Activated CD4-positive, alpha-beta memory T cell treated with anti-CD3 and anti-CD28 coated beads for 36 hours (primary cell): ENCODE measurements at regions not wholly inside any gene's neighbourhood (a gene's known extent, or its start where the extent isn't known, plus 50 kb on each side); places are given as distances from the start of the nearest gene placed in this dataset.

Experiments used
- CTCF ChIA-PET: fragments of 350-600 bp; sonication (Branson Sonifier 250); formaldehyde crosslinking; loops from one replicate; lab custom pipeline; 2021; ENCODE audit warnings: antibody characterized with exemption, inconsistent platforms; lab: Charles Lee
- POLR2A ChIA-PET: fragments of 350-600 bp; sonication (Branson Sonifier 250); formaldehyde crosslinking; loops from one replicate; lab custom pipeline; 2021; ENCODE audit warnings: antibody characterized with exemption; lab: Charles Lee
- DNase-seq: peaks from one replicate; pipeline ENCODE4 v3.0.0-alpha.2; 2020
- H3K27ac Mint-ChIP-seq: one replicate; pipeline ENCODE4 v1.8.0; 2021; ENCODE audit warnings: mixed read lengths
- H3K27me3 Mint-ChIP-seq: one replicate; pipeline ENCODE4 v1.8.0; 2021; ENCODE audit warnings: mixed read lengths
- H3K36me3 Mint-ChIP-seq: one replicate; pipeline ENCODE4 v1.8.0; 2021; ENCODE audit warnings: mixed read lengths
- H3K4me1 Mint-ChIP-seq: one replicate; pipeline ENCODE4 v1.8.0; 2021; ENCODE audit warnings: low read depth, mixed read lengths
- H3K4me3 Mint-ChIP-seq: one replicate; pipeline ENCODE4 v1.8.0; 2021; ENCODE audit warnings: mild to moderate bottlenecking, mixed read lengths
- H3K9me3 Mint-ChIP-seq: one replicate; pipeline ENCODE4 v1.8.0; 2021; ENCODE audit warnings: mixed read lengths
- intact Hi-C: fragments of 100-400 bp; cut with micrococcal nuclease; formaldehyde crosslinking; loops from one replicate; pipeline ENCODE4 v1.15.1; 2023

DNA sequence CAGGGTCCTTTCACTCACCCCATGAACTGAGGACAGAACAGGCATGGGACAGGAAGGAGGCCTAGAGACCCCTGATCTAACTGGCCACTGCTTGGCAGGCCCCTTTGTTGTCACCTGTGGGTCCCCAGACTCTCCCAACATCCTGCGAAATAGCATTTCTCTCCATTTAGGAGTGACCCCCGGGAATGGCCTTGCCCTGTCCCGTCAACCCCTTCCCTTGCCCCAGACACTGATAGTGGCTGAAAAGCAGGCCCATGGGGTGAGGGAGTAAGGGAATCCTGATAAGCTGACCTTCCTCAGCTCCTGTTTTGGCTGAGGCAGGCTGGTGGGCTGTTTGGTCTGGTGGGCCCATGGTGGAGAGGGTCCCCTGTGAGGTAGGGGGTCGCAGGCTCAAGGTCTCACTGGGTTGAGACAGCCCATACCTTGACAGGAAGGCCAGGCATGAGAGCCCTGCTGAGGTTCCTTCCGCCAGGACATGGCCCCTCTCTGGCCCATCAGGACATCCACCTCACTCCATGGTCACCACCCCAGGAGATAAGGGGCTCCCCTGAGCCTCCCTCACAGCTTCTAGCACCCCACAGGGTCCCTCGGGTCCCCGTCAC, 139.3 kb downstream of the MRPL14 start:
- peaks cover 3% of the 10 kb centered on the region for H3K27me3 Mint-ChIP-seq
- intact Hi-C loops = loop anchor here (1.0 kb wide), 1 partner anchor 36 kb away; no protein-coding TSS in a partner anchor
- no peak for DNase-seq
- no peaks in the 10 kb centered on the region for H3K9me3 Mint-ChIP-seq
- no peak overlapping the region for H3K27ac Mint-ChIP-seq
- H3K36me3 Mint-ChIP-seq = no peaks in the 10 kb centered on the region
- H3K4me3 Mint-ChIP-seq = no peak overlapping the region
- CTCF ChIA-PET = no interaction called here
- H3K4me1 Mint-ChIP-seq = no peaks in the 10 kb centered on the region
- POLR2A ChIA-PET = no interaction called here

DNA sequence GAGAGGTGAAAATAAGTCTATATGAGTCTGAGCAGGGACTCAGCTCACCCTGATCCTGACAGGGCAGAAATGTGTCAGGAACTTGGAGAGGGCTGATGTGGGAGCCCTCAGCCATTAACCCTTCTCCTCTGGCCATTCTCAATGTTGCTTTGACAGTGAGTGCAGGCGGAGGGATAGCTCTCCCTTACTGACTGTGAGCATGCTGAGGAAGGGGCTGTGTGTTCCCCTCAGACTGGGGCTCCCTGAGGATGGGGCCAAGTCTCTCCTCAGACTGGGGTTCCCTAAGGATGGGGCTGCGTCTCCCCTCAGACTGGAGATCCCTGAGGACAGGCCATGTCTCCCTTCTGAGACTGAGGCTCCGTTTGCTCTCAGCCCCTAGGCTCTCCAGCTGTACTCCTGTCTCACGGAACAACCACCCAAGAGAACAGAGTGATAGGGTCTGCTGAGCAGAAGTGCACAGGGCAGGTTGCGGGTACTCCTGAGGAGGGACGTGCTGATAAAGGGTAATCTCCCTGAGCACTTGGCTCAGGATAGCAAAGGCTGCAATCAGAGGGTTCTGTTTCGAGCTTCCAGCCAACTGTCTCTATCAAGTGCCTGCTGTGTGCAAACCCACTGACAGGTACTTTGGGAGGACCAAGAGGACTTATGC, 141.0 kb downstream of the MRPL14 start:
- no peaks in the 10 kb centered on the region for H3K9me3 Mint-ChIP-seq
- H3K4me3 Mint-ChIP-seq = no peak overlapping the region
- ChIA-PET CTCF (no interaction called here), POLR2A (no interaction called here)
- intact Hi-C loops = no loop called here
- H3K4me1 Mint-ChIP-seq = no peaks in the 10 kb centered on the region
- peaks cover 3% of the 10 kb centered on the region for H3K27me3 Mint-ChIP-seq
- H3K36me3 Mint-ChIP-seq = no peaks in the 10 kb centered on the region
- no peak for DNase-seq
- H3K27ac Mint-ChIP-seq = no peak overlapping the region

DNA sequence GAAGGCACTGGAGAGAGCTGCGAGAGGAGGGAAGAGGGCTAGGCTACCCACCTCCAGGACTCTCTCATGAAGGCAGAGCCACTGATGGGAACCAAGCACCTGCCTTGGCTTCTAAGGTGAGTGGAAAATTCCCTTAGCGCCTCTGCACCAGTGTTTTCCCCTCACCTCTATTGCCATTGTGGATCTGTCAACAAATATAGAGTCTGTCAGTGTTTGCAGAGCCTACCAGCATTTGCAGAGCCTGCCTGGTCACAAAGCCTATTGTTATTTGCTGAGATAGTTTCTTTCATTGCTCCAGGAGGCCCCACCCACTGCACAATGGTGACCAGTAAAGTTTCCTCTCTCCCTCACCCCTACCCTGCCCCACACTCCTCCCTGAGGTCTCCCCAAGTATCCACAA, 141.9 kb downstream of the MRPL14 start:
- POLR2A ChIA-PET = no interaction called here
- peaks cover 3% of the 10 kb centered on the region for H3K27me3 Mint-ChIP-seq
- no peak for DNase-seq
- CTCF ChIA-PET = no interaction called here
- no peak overlapping the region for H3K27ac Mint-ChIP-seq
- intact Hi-C loops = no loop called here
- H3K36me3 Mint-ChIP-seq = no peaks in the 10 kb centered on the region
- H3K4me1 Mint-ChIP-seq = no peaks in the 10 kb centered on the region
- no peaks in the 10 kb centered on the region for H3K9me3 Mint-ChIP-seq
- H3K4me3 Mint-ChIP-seq = no peak overlapping the region

DNA sequence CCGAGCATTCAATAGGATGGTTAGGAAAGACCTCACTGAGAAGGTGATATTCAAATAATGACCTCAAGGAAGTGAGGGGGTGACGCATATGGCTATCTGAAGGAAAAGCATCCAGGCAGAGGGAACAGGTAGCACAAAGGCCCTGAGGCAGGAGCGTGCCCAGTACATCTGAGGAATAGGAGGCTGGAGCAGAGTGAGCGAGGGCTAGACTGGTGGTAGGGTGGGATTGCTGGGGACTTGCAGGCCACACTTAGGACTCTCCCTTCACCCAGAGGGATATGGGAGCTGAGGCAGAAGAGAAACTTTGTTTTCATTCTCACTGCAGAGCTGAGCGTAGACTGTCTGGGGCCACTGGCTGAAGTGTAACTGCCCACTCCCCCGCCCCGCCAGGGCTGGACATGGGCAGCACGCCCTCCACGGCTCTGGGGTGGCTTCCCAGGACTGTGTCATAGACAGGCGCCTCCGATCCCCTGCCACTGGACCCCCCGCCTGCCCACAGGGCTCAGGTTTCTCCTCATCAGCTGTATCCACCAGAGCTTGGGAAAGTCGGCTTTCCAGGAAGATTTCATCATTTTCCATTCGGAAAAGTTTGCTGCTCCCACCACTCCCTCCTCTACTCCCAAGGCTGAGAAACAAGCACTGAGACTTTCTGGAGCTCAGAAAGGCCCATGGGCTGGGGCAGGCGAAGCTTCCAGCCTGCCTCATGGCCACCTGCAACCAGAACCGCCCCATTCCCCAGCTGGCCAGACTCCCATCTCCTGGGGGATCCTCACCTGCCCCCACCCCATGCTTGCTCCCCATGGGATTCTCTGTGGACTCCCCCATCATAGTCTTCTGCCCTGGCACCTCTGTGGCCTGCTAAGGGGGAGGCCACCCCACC, 142.6 kb downstream of the MRPL14 start:
- Mint-ChIP-seq H3K36me3 (no peaks in the 10 kb centered on the region), H3K4me3 (no peak overlapping the region), H3K27me3 (peaks cover 3% of the 10 kb centered on the region), H3K4me1 (no peaks in the 10 kb centered on the region), H3K27ac (no peak overlapping the region), H3K9me3 (no peaks in the 10 kb centered on the region)
- ChIA-PET CTCF (no interaction called here), POLR2A (no interaction called here)
- DNase-seq = no peak
- intact Hi-C loops = no loop called here

DNA sequence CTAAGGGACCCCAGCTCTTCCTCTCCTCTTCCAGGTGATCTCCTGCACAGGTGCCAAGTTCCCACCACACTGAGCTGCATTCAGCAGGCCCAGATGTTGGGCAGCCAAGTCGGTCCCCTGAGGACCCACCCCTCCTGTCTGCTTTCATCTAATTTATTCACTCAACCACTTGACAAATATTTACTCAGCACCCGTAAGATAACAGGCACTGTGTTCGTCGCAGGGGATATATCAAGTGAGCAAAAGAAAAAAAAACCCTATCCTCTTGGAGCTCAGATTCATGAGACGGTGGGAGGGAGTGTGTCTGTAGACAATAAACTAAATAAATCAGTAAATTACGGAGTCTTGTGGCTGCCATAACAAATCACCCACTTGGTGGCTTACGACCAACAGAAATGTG, 143.6 kb downstream of the MRPL14 start:
- intact Hi-C loops = no loop called here
- Mint-ChIP-seq H3K4me1 (no peaks in the 10 kb centered on the region), H3K9me3 (no peaks in the 10 kb centered on the region), H3K27me3 (peaks cover 1% of the 10 kb centered on the region), H3K4me3 (no peak overlapping the region), H3K27ac (no peak overlapping the region), H3K36me3 (no peaks in the 10 kb centered on the region)
- ChIA-PET CTCF (no interaction called here), POLR2A (no interaction called here)
- peak; percentile 3 for DNase-seq

DNA sequence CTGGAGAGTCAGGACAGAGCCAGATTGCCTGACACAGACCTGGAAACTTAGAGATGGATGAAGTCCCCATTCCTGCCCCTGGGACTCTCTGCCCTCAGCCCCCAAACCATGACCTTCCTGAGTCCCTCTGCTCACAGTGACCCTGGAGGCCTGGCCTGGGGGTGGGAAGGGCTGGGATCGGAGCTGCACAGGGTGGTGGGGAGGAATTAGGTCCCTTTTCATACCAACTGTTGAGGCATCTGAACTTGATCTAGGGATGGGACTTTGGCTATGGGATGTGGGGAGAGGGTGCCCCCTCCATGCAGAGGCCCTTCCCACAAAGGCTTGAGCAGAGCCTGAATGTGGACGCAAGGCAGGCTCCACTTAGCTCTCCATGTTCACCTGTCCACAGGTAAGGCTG, 144.1 kb downstream of the MRPL14 start:
- H3K4me1 Mint-ChIP-seq = no peaks in the 10 kb centered on the region
- POLR2A ChIA-PET = no interaction called here
- no peak overlapping the region for H3K4me3 Mint-ChIP-seq
- no peaks in the 10 kb centered on the region for H3K9me3 Mint-ChIP-seq
- intact Hi-C loops = no loop called here
- CTCF ChIA-PET = no interaction called here
- no peaks in the 10 kb centered on the region for H3K36me3 Mint-ChIP-seq
- H3K27ac Mint-ChIP-seq = no peak overlapping the region
- peaks cover 1% of the 10 kb centered on the region for H3K27me3 Mint-ChIP-seq
- DNase-seq = no peak

DNA sequence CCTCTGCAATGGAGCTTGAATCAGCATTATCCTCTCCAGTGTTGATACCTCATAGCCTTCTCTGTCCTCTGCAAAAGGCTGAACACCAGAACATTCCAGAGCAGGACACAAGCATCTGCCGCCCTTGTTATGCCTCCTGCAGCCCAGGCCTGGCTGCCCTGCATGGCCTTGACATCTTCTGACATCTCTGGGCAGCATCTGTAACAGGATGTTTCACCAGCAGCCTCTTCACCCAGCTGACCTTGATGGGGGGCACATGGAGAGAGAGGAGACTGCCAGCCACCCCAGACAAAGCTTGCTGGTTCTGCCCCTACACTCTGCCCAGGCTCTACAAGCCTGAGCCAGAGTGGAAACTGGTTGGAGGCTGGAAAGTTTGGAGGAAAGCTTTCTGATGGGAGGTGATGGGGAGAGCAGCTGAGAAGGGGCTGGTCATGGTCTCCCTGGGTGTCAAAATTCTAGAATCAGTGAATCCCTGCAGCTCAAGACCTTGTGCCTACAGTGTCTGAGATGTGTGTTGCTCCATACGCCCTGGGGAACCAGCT, 145.1 kb downstream of the MRPL14 start:
- Mint-ChIP-seq H3K4me3 (no peak overlapping the region), H3K9me3 (no peaks in the 10 kb centered on the region), H3K27ac (no peak overlapping the region), H3K4me1 (no peaks in the 10 kb centered on the region), H3K36me3 (no peaks in the 10 kb centered on the region), H3K27me3 (peaks cover 1% of the 10 kb centered on the region)
- intact Hi-C loops = no loop called here
- no peak for DNase-seq
- ChIA-PET POLR2A (no interaction called here), CTCF (no interaction called here)

DNA sequence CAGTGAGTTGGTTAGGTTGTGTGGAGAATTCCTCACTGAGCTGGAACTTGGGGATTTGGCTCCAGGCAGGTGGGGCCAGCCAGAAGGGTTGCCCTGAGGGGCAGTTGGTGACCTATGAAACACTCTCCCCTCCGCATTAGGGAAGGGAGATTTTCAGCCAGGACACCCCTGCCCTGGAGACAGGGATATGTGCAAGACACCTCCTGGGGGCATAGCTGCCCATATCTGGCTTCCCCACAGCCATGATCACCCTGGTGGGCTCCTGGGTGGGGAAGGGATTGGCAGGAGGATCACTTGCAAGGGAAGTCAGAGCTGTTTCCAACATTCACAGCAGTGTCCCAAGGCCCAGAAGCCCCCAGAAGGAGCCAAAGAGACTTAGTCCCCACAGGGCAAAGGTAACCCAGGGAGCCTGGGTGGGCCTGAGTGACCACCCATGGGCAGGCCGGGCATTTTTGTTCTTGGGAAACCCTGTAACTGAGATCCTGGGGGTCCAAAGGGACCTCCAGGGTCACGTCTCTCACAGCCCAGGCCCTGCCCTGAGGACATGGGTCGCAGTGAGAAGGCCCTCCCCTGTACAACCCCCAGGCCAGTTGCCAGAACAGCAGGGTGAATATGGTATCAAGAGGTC, 145.8 kb downstream of the MRPL14 start:
- Mint-ChIP-seq H3K4me3 (no peak overlapping the region), H3K36me3 (no peaks in the 10 kb centered on the region), H3K4me1 (no peaks in the 10 kb centered on the region), H3K9me3 (no peaks in the 10 kb centered on the region), H3K27me3 (peaks cover 5% of the 10 kb centered on the region), H3K27ac (no peak overlapping the region)
- CTCF ChIA-PET = interaction anchor here (1.0 kb wide), 1 partner anchor 98 kb away, joined by 3 read pairs; no protein-coding TSS in a partner anchor
- intact Hi-C loops = no loop called here
- POLR2A ChIA-PET = no interaction called here
- no peak for DNase-seq

DNA sequence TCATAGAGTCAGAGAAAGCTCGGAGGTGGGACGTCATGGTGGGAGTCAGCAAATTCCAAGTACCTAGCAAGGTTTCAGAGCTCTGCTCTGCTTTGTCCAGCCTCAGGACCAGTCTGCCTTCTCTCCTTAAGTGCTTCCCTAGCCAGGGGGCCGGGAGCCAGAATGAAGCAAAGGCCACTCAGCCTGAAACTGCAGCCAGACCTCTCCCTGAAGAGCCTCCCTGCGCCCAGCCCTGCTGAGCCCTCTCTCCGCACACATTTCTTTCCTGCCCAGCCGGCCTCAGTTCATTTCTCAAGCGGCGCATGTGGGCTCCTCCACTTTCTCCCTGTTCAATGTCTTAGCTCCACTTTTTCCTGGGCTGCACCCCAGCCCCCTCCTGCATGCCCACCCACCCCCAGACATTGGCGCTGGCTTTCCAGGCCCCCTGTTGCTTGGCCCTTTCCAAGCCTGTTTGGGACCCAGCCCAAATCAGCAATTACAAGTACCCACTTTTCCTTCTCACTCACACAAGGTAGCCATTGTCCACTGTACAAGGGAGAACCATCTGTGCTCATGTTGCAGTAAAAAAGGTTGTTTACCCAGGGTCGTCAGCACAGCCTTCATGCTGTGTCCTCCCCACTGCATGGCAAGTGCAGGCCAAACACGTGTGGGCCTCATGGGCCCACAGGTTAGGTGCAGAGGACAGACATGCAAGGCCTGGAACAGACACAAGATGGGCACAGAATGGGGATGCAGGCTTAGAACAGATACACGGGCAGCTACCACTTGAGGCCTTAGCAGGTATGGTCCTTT, 147.1 kb downstream of the MRPL14 start:
- H3K27ac Mint-ChIP-seq = no peak overlapping the region
- POLR2A ChIA-PET = no interaction called here
- H3K36me3 Mint-ChIP-seq = no peaks in the 10 kb centered on the region
- intact Hi-C loops = no loop called here
- H3K27me3 Mint-ChIP-seq = peaks cover 12% of the 10 kb centered on the region
- no peak for DNase-seq
- no peaks in the 10 kb centered on the region for H3K9me3 Mint-ChIP-seq
- H3K4me1 Mint-ChIP-seq = no peaks in the 10 kb centered on the region
- CTCF ChIA-PET = interaction anchor here (1.0 kb wide), 1 partner anchor 99 kb away, joined by 3 read pairs; no protein-coding TSS in a partner anchor
- H3K4me3 Mint-ChIP-seq = no peak overlapping the region

DNA sequence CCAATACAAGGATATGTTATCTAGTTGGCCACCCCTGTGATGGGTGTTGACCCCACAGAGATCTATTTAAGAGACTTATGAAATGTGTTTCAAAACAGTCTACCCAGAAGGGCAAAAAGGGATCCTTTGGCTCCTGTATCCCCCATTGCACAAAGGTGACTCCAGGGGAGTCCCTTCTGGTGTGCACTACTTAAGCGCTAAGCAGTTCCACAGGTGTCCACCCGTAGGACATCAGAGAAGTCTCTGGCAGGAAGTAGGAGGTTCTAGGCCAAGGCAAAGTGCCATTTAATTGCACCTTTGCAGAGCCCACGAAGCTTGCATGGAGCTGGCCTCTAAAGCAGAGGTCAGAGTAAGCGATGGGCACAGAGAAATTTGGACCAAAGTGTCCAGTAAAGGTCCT, 147.7 kb downstream of the MRPL14 start:
- DNase-seq = no peak
- POLR2A ChIA-PET = no interaction called here

DNA sequence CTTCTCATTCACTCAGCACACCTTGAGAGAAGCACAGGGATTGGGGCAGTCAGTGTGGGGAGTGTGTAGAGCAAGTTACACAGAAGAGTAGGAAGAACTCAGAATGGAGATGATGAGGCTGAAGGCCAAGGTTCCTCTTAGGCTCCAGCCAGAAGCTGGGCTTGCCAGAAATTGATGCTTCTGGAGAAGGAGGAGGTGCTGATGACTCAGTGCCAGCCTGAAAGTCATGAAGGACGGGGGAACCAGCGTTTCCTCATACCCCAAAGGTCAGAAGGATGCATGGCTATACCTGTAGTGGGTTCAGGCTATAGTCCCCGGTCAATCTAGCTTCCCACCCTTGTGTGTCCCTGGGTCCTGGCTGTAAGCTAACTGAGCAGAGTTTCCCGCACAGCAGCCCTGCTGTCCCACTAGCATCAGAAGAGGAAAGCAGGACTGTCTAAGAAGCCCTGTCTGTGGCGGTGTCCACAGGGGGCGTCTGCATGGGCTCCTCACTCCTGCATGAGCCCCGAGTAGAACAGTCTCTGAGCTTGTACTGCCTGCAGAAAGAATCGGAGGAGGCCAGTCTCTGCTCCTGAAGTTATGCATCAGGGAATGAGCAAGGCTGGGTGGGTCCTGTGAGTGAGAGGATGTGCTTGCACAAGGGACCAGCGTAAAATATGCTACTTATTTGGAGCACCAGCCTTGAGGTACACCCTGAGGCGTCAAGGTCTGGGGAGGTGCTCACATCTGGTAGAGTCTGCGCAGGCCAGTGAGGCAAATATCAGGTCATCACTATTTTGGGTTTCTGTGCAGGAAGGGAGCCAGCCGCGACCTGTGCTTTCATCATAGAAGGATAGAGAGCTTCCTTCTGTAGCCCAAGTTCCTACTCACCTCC, 148.5 kb downstream of the MRPL14 start:
- Mint-ChIP-seq H3K4me1 (no peaks in the 10 kb centered on the region), H3K9me3 (no peaks in the 10 kb centered on the region), H3K27me3 (peaks cover 13% of the 10 kb centered on the region), H3K27ac (no peak overlapping the region), H3K4me3 (no peak overlapping the region), H3K36me3 (no peaks in the 10 kb centered on the region)
- intact Hi-C loops = no loop called here
- no peak for DNase-seq
- CTCF ChIA-PET = no interaction called here
- POLR2A ChIA-PET = no interaction called here

More for the DNA sequence above, 147.7 kb downstream of the MRPL14 start:
- Mint-ChIP-seq H3K36me3 (no peaks in the 10 kb centered on the region), H3K27ac (no peak overlapping the region), H3K4me1 (no peaks in the 10 kb centered on the region), H3K27me3 (peaks cover 12% of the 10 kb centered on the region), H3K9me3 (no peaks in the 10 kb centered on the region), H3K4me3 (no peak overlapping the region)
- CTCF ChIA-PET = no interaction called here
- intact Hi-C loops = no loop called here
